ENCODE measurements at regions not wholly inside any gene's neighbourhood (a gene's known extent, or its start where the extent isn't known, plus 50 kb on each side); places are given as distances from the start of the nearest gene placed in this dataset.

DNA sequence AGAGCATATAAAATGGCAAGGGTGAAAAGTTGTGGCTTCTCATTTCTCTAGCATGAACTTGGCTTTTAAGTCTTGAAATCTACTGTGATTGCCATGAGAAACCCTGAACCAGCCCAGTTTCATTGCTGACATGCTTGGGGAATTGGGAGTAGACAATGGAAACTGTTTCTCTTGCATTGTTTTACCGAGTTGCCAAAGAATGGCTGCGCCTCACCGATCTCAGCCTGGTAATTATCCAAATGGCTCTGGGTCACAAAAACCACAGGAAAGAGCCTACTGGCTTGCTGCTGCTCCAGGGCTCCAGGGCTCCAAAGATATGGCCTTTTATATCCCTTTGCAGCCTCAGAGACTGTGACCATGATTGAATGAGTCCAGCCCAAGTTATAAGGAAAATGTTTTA is 310.4 kb upstream of the NT5C1B start:
- TF ChIP-seq, protein P1, sequence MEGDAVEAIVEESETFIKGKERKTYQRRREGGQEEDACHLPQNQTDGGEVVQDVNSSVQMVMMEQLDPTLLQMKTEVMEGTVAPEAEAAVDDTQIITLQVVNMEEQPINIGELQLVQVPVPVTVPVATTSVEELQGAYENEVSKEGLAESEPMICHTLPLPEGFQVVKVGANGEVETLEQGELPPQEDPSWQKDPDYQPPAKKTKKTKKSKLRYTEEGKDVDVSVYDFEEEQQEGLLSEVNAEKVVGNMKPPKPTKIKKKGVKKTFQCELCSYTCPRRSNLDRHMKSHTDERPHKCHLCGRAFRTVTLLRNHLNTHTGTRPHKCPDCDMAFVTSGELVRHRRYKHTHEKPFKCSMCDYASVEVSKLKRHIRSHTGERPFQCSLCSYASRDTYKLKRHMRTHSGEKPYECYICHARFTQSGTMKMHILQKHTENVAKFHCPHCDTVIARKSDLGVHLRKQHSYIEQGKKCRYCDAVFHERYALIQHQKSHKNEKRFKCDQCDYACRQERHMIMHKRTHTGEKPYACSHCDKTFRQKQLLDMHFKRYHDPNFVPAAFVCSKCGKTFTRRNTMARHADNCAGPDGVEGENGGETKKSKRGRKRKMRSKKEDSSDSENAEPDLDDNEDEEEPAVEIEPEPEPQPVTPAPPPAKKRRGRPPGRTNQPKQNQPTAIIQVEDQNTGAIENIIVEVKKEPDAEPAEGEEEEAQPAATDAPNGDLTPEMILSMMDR (IDR thresholded peaks at IDR 0.05) = no peak
- no peak for TF ChIP-seq POLR2A (IDR thresholded peaks at IDR 0.05)
